ENCODE measurements at regions not wholly inside any gene's neighbourhood (a gene's known extent, or its start where the extent isn't known, plus 50 kb on each side); places are given as distances from the start of the nearest gene placed in this dataset.

- TF ChIP-seq CTCF (IDR thresholded peaks at IDR 0.05; ENCODE audit: insufficient read depth, low read depth, low read length) (peak; percentile 63), EZH2 (IDR thresholded peaks at IDR 0.05; ENCODE audit: insufficient read depth, low read length) (no peak)
Observed at GRCh38 chr2:147045113-147045512, 799.7 kb upstream of the ACVR2A start.

Measured in astrocyte (in vitro differentiated cells and primary cell).